ENCODE measurements at regions not wholly inside any gene's neighbourhood (a gene's known extent, or its start where the extent isn't known, plus 50 kb on each side); places are given as distances from the start of the nearest gene placed in this dataset.

GRCh38 chr4:138865765-138866164 lies 149.8 kb upstream of the NOCT start:
- TF ChIP-seq CTCF (IDR thresholded peaks at IDR 0.05) = no peak
- TF ChIP-seq EP300 (IDR thresholded peaks at IDR 0.05) = no peak
- TF ChIP-seq POLR2A (IDR thresholded peaks at IDR 0.05) = no peak
